Right lobe of liver (tissue), 6 donors: ENCODE measurements at regions not wholly inside any gene's neighbourhood (a gene's known extent, or its start where the extent isn't known, plus 50 kb on each side); places are given as distances from the start of the nearest gene placed in this dataset.

ENCODE experiments used
- ATAC-seq, 4 donors: fragments of 200-7000 bp; cut with Tn5 transposase; one replicate each; pipeline ENCODE4 v1.9.1; 2020; ENCODE audit warnings: mild to moderate bottlenecking in 4 of 4, moderate library complexity in 4 of 4
- DNase-seq, 3 donors: peaks; one replicate each; pipeline ENCODE4 v3.0.0-alpha.2; 2020
- H3K27ac ChIP-seq, 3 donors: fragments of 200-600 bp; one replicate each; pipeline ENCODE4 v1.8.0; 2022
- H3K27me3 ChIP-seq, 2 donors: fragments of 200-600 bp; one replicate each; pipeline ENCODE4 v1.8.0; 2022
- H3K36me3 ChIP-seq, 4 donors: fragments of 200-600 bp; sonication (generic) in 1 of 4; one replicate each; pipeline versions ENCODE4 v1.5.1 to v1.8.0; 2017 to 2022; ENCODE audit warnings: control low read depth in 1 of 4
- H3K4me1 ChIP-seq, 4 donors: fragments of 200-600 bp; sonication (generic) in 1 of 4; one replicate each; pipeline versions ENCODE4 v1.5.1 to v1.8.0; 2017 to 2022; ENCODE audit warnings: control low read depth in 1 of 4
- H3K4me3 ChIP-seq, 3 donors: fragments of 200-600 bp; one replicate each; pipeline ENCODE4 v1.8.0; 2022
- H3K9me3 ChIP-seq, 4 donors: fragments of 200-600 bp; sonication (generic) in 1 of 4; one replicate each; pipeline versions ENCODE4 v1.5.1 to v1.8.0; 2017 to 2022; ENCODE audit warnings: control low read depth in 1 of 4
- CTCF ChIP-seq, 4 donors: fragments of 200-600 bp in 3 of 4; fragments of 450-650 bp in 1 of 4; IDR thresholded peaks; one replicate each; pipeline versions ENCODE4 v1.5.1 to v1.8.0; 2016 to 2022; ENCODE audit warnings: antibody characterized with exemption in 4 of 4, mild to moderate bottlenecking in 2 of 4
- POLR2A ChIP-seq: fragments of 450-650 bp; IDR thresholded peaks from one replicate; pipeline ENCODE4 v1.6.1; 2017; ENCODE audit warnings: antibody characterized with exemption, mild to moderate bottlenecking
- WGBS: methylation state at CpG from one replicate; pipeline ENCODE4 v1.1.6; 2018; ENCODE audit warnings: low coverage, low lambda C conversion rate; ENCODE audit not compliant: insufficient coverage; ENCODE audit errors: missing lambda C conversion rate; 5-methylcytosine and 5-hydroxymethylcytosine counted together
- intact Hi-C, 2 donors: fragments of 100-400 bp; cut with DNase I; formaldehyde crosslinking; loops; one replicate each; pipeline versions ENCODE4 v1.11.2 to v1.14.1; 2022
- donor health status: DM: no; HTN: yes; CAD: no.
- donor health status: DM: no; HTN: no; CAD: no.
- donor health status: DM: no; HTN: no; CAD: no.
- donor health status: DM: no; HTN: yes; CAD: no.
- donor health status: DM: no; HTN: yes; CAD: no.

- no peaks in the 10 kb centered on the region for H3K36me3 ChIP-seq
- H3K27ac ChIP-seq: no peak overlapping the region
- no peak for DNase-seq
- WGBS: 38% methylated on average over 4 of the region's 4 CpGs
- no peaks in the 10 kb centered on the region for H3K4me1 ChIP-seq
- ATAC-seq: no peak
- no peaks in the 10 kb centered on the region for H3K27me3 ChIP-seq
- no peaks in the 10 kb centered on the region for H3K9me3 ChIP-seq
- TF ChIP-seq CTCF (IDR thresholded peaks at IDR 0.05) (no peak), POLR2A (no peak)
- no peak overlapping the region for H3K4me3 ChIP-seq
- intact Hi-C loops: no loop called here
These were observed 135.6 kb upstream of the ZNF536 start for GRCh38 chr19:30236587-30236986.

- Histone ChIP-seq H3K4me3 (no peak overlapping the region), H3K36me3 (no peaks in the 10 kb centered on the region), H3K9me3 (no peaks in the 10 kb centered on the region), H3K27me3 (no peaks in the 10 kb centered on the region), H3K27ac (no peak overlapping the region), H3K4me1 (no peaks in the 10 kb centered on the region)
- DNase-seq: no peak
- intact Hi-C loops: no loop called here
- TF ChIP-seq POLR2A: no peak
- no peak for TF ChIP-seq CTCF (IDR thresholded peaks at IDR 0.05)
- 46% methylated on average over 5 of the region's 5 CpGs for WGBS
- no peak for ATAC-seq
These were observed 135.0 kb upstream of the ZNF536 start for GRCh38 chr19:30237140-30237539.

- Histone ChIP-seq H3K27ac (no peak overlapping the region), H3K27me3 (no peaks in the 10 kb centered on the region), H3K4me3 (no peak overlapping the region), H3K36me3 (no peaks in the 10 kb centered on the region), H3K4me1 (no peaks in the 10 kb centered on the region), H3K9me3 (no peaks in the 10 kb centered on the region)
- WGBS: 60% methylated on average over 5 of the region's 9 CpGs
- DNase-seq: no peak
- ATAC-seq: no peak
- TF ChIP-seq CTCF (IDR thresholded peaks at IDR 0.05): no peak
- no peak for TF ChIP-seq POLR2A
- intact Hi-C loops: no loop called here
These were observed 131.1 kb upstream of the ZNF536 start for GRCh38 chr19:30240904-30241695.

- Histone ChIP-seq H3K4me3 (no peak overlapping the region), H3K9me3 (no peaks in the 10 kb centered on the region), H3K36me3 (no peaks in the 10 kb centered on the region), H3K27me3 (no peaks in the 10 kb centered on the region), H3K27ac (no peak overlapping the region), H3K4me1 (no peaks in the 10 kb centered on the region)
- ATAC-seq (no peak), DNase-seq (no peak)
- TF ChIP-seq POLR2A (no peak), CTCF (IDR thresholded peaks at IDR 0.05) (no peak)
- WGBS: 31% methylated on average over 4 of the region's 4 CpGs
- intact Hi-C loops: no loop called here
These were observed 127.7 kb upstream of the ZNF536 start for GRCh38 chr19:30244533-30244932.
